AG04450 (cell line): ENCODE measurements at regions not wholly inside any gene's neighbourhood (a gene's known extent, or its start where the extent isn't known, plus 50 kb on each side); places are given as distances from the start of the nearest gene placed in this dataset.

Experiments used
- CTCF ChIA-PET: fragments of 300-600, 350-600 bp; formaldehyde crosslinking; extraction: SDS; loops from one replicate; lab custom pipeline; 2022; ENCODE audit warnings: antibody characterized with exemption, inconsistent platforms; lab: Charles Lee
- POLR2A ChIA-PET: fragments of 350-600 bp; formaldehyde crosslinking; extraction: SDS; loops from one replicate; lab custom pipeline; 2021; ENCODE audit warnings: antibody characterized with exemption, inconsistent platforms; lab: Yijun Ruan, JAX
- DNase-seq: peaks from one replicate; pipeline ENCODE4 v3.0.0-alpha.2; 2011; ENCODE audit warnings: low read depth, low spot score
- H3K27ac ChIP-seq: one replicate; pipeline ENCODE4 v1.5.1; 2012; ENCODE audit warnings: low read depth, low read length, control low read depth
- H3K27me3 ChIP-seq: one replicate; pipeline ENCODE4 v1.6.0; 2012; ENCODE audit warnings: low read length; ENCODE audit not compliant: control insufficient read depth, insufficient read depth
- H3K4me3 ChIP-seq: 2 replicates; pipeline ENCODE4 v1.5.1; 2011; ENCODE audit warnings: mild to moderate bottlenecking, low read depth, low read length, control low read depth
- H3K9me3 ChIP-seq: 2 replicates; pipeline ENCODE4 v1.5.1; 2012; ENCODE audit warnings: low read length; ENCODE audit not compliant: control insufficient read depth, insufficient read depth
- TF ChIP-seq, protein P1 (sequence below): IDR thresholded peaks from 2 replicates; pipeline ENCODE4 v1.5.1; 2011; ENCODE audit warnings: low read depth, low read length, control low read depth, inconsistent platforms

DNA sequence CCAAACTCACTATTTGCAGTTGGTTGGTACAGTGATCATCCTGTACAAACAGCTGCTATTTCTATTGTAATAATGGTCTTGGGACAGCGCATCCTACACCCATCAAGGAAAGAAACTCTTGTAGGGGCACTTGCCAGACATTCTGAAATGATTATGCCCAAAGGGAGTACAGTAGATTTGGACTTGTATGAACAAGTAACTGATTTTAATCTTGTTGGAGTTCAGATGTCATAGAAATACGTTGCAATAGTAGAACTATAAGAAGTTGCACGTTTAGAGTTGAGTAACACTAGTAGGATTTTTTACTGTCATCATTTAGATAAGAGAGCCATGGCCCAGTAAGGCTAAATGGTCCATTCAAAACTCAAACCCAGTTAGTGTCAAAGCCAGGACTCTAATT is 192.8 kb downstream of the SATB1 start:
- H3K27me3 ChIP-seq = peaks cover 2% of the 10 kb centered on the region
- POLR2A ChIA-PET = no interaction called here

DNA sequence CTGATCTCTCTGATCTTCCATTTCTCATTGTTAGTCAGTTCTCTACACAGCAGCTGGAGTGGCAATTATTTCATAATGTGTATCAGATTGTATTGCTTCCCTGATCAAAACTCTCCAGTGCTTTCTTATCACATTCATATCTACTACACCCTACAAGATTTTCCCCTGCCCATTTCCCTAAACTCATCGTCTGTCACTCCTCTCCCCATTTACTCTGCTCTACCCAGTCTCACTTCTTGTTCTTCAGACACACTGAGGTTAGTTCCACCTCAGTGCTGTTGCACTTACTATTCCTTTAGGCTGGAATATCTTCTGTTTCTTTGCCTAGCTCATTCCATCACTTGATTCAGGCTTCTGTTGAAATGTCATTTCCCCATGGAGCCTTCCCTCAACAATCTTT is 197.1 kb downstream of the SATB1 start:
- Histone ChIP-seq H3K27me3 (no peaks in the 10 kb centered on the region), H3K27ac (no peak overlapping the region), H3K4me3 (no peak overlapping the region), H3K9me3 (no peaks in the 10 kb centered on the region)
- TF ChIP-seq, protein P1, sequence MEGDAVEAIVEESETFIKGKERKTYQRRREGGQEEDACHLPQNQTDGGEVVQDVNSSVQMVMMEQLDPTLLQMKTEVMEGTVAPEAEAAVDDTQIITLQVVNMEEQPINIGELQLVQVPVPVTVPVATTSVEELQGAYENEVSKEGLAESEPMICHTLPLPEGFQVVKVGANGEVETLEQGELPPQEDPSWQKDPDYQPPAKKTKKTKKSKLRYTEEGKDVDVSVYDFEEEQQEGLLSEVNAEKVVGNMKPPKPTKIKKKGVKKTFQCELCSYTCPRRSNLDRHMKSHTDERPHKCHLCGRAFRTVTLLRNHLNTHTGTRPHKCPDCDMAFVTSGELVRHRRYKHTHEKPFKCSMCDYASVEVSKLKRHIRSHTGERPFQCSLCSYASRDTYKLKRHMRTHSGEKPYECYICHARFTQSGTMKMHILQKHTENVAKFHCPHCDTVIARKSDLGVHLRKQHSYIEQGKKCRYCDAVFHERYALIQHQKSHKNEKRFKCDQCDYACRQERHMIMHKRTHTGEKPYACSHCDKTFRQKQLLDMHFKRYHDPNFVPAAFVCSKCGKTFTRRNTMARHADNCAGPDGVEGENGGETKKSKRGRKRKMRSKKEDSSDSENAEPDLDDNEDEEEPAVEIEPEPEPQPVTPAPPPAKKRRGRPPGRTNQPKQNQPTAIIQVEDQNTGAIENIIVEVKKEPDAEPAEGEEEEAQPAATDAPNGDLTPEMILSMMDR = no peak
- CTCF ChIA-PET = no interaction called here
- POLR2A ChIA-PET = no interaction called here
- no peak for DNase-seq

More for the DNA sequence above, 192.8 kb downstream of the SATB1 start:
- H3K4me3 ChIP-seq = no peak overlapping the region
- TF ChIP-seq, protein P1 = no peak
- DNase-seq = no peak
- no peak overlapping the region for H3K27ac ChIP-seq
- CTCF ChIA-PET = no interaction called here
- no peaks in the 10 kb centered on the region for H3K9me3 ChIP-seq

DNA sequence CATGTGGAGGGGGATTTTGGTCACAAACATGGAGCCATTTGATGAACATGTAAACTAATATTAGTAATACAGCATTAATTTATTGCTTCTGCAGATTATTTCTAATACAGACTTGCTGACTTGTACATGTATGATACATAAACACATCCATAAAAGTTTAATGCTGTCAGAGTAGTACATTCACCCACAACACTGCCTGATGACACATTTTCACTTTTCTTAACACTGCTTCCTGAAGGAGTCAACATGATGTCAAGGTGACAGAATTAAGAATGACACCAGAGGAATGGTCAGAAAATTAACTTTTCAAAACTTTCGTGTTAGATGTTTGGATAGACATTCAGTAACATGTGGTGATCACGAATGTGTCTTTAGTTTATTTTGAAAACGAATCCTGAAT is 199.4 kb downstream of the SATB1 start:
- Histone ChIP-seq H3K9me3 (no peaks in the 10 kb centered on the region), H3K4me3 (no peak overlapping the region), H3K27me3 (no peaks in the 10 kb centered on the region), H3K27ac (no peak overlapping the region)
- no peak for DNase-seq
- ChIA-PET POLR2A (no interaction called here), CTCF (no interaction called here)
- TF ChIP-seq, protein P1 = no peak

DNA sequence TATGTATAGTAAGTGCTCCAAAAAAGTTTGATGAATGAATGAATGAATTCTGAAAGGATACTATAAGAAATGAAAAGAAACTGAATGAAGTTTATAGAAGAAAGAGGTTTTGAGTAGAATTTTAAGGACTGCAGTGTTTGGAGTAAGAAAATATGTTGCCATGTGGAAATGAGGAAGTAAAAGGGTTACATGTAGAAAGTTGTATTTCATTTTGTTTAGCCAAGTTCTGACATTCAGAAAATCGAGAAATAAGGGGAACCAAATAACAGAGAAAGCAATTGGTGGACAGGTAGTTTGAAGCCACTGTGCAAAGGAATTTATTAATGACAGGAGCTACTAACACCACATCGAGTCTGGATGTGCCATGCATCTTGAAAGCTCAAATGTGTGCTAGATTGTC is 200.7 kb downstream of the SATB1 start:
- Histone ChIP-seq H3K27ac (no peak overlapping the region), H3K4me3 (no peak overlapping the region), H3K9me3 (no peaks in the 10 kb centered on the region), H3K27me3 (no peaks in the 10 kb centered on the region)
- no peak for DNase-seq
- TF ChIP-seq, protein P1 = no peak
- POLR2A ChIA-PET = no interaction called here
- CTCF ChIA-PET = no interaction called here

DNA sequence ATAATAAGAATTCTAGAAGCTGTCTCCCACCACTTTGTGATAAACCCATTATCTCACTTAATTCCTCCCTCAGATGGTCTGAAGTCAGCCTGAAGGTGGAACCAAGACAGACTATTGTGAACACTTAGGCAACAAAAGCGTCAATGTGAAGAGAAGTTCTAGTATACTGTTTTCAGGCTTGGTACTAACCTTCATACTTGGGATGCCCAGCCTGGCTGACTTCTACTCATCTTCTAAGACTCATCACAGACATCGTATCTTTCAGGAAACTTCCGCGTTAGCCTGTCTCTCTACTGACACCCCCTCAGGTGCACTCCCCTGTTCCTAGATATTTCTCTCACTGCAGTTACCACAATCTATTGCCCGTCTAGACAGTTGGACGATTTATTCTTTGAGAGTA is 201.2 kb downstream of the SATB1 start:
- TF ChIP-seq, protein P1 = no peak
- DNase-seq = no peak
- ChIA-PET POLR2A (no interaction called here), CTCF (no interaction called here)
- Histone ChIP-seq H3K27ac (no peak overlapping the region), H3K27me3 (no peaks in the 10 kb centered on the region), H3K4me3 (no peak overlapping the region), H3K9me3 (no peaks in the 10 kb centered on the region)
